ENCODE measurements at regions not wholly inside any gene's neighbourhood (a gene's known extent, or its start where the extent isn't known, plus 50 kb on each side); places are given as distances from the start of the nearest gene placed in this dataset.

GRCh38 chr2:145666552-145666951, 1146.6 kb upstream of the ZEB2 start:
- no peaks in the 10 kb centered on the region for H3K4me1 ChIP-seq (ENCODE audit: control insufficient read depth, insufficient read depth, low read length)
- H3K36me3 ChIP-seq (ENCODE audit: control insufficient read depth, insufficient read depth, low read length) = no peaks in the 10 kb centered on the region
- no peaks in the 10 kb centered on the region for H3K9me3 ChIP-seq (replicated peaks; ENCODE audit: control insufficient read depth, low read depth, low read length)
- no peak for DNase-seq
- no peaks in the 10 kb centered on the region for H3K27me3 ChIP-seq (ENCODE audit: control insufficient read depth, insufficient read depth, low read length)
- WGBS (ENCODE audit: insufficient coverage) = 80% methylated on average over 1 of the region's 3 CpGs
- H3K27ac ChIP-seq (ENCODE audit: low read length) = no peak overlapping the region
- no peak overlapping the region for H3K4me3 ChIP-seq (ENCODE audit: low read length)

- WGBS (ENCODE audit: insufficient coverage) = no CpG with 5 or more reads among the region's 3 CpGs
- no peaks in the 10 kb centered on the region for H3K36me3 ChIP-seq (ENCODE audit: control insufficient read depth, insufficient read depth, low read length)
- no peak overlapping the region for H3K4me3 ChIP-seq (ENCODE audit: low read length)
- no peak overlapping the region for H3K27ac ChIP-seq (ENCODE audit: low read length)
- DNase-seq = no peak
- no peaks in the 10 kb centered on the region for H3K9me3 ChIP-seq (replicated peaks; ENCODE audit: control insufficient read depth, low read depth, low read length)
- H3K4me1 ChIP-seq (ENCODE audit: control insufficient read depth, insufficient read depth, low read length) = no peaks in the 10 kb centered on the region
- no peaks in the 10 kb centered on the region for H3K27me3 ChIP-seq (ENCODE audit: control insufficient read depth, insufficient read depth, low read length)
These were observed 1137.3 kb upstream of the ZEB2 start for GRCh38 chr2:145657265-145657664.

- DNase-seq = no peak
- Histone ChIP-seq H3K27ac (ENCODE audit: low read length) (no peak overlapping the region), H3K27me3 (ENCODE audit: control insufficient read depth, insufficient read depth, low read length) (no peaks in the 10 kb centered on the region), H3K4me1 (ENCODE audit: control insufficient read depth, insufficient read depth, low read length) (no peaks in the 10 kb centered on the region), H3K4me3 (ENCODE audit: low read length) (no peak overlapping the region), H3K36me3 (ENCODE audit: control insufficient read depth, insufficient read depth, low read length) (no peaks in the 10 kb centered on the region), H3K9me3 (replicated peaks; ENCODE audit: control insufficient read depth, low read depth, low read length) (no peaks in the 10 kb centered on the region)
- WGBS (ENCODE audit: insufficient coverage) = no CpG with 5 or more reads among the region's 5 CpGs
These were observed 1135.3 kb upstream of the ZEB2 start for GRCh38 chr2:145655165-145655765.

- Histone ChIP-seq H3K36me3 (ENCODE audit: control insufficient read depth, insufficient read depth, low read length) (no peaks in the 10 kb centered on the region), H3K27me3 (ENCODE audit: control insufficient read depth, insufficient read depth, low read length) (no peaks in the 10 kb centered on the region), H3K4me3 (ENCODE audit: low read length) (no peak overlapping the region), H3K9me3 (replicated peaks; ENCODE audit: control insufficient read depth, low read depth, low read length) (no peaks in the 10 kb centered on the region), H3K4me1 (ENCODE audit: control insufficient read depth, insufficient read depth, low read length) (no peaks in the 10 kb centered on the region), H3K27ac (ENCODE audit: low read length) (no peak overlapping the region)
- DNase-seq = no peak
- 40% methylated on average over 1 of the region's 3 CpGs for WGBS (ENCODE audit: insufficient coverage)
These were observed 1134.8 kb upstream of the ZEB2 start for GRCh38 chr2:145654746-145655145.

GRCh38 chr2:145654156-145654555, 1134.2 kb upstream of the ZEB2 start:
- no CpG with 5 or more reads among the region's 2 CpGs for WGBS (ENCODE audit: insufficient coverage)
- H3K27ac ChIP-seq (ENCODE audit: low read length) = no peak overlapping the region
- DNase-seq = no peak
- H3K36me3 ChIP-seq (ENCODE audit: control insufficient read depth, insufficient read depth, low read length) = no peaks in the 10 kb centered on the region
- no peaks in the 10 kb centered on the region for H3K27me3 ChIP-seq (ENCODE audit: control insufficient read depth, insufficient read depth, low read length)
- H3K4me3 ChIP-seq (ENCODE audit: low read length) = no peak overlapping the region
- no peaks in the 10 kb centered on the region for H3K9me3 ChIP-seq (replicated peaks; ENCODE audit: control insufficient read depth, low read depth, low read length)
- no peaks in the 10 kb centered on the region for H3K4me1 ChIP-seq (ENCODE audit: control insufficient read depth, insufficient read depth, low read length)

- no peak for DNase-seq
- Histone ChIP-seq H3K9me3 (replicated peaks; ENCODE audit: control insufficient read depth, low read depth, low read length) (no peaks in the 10 kb centered on the region), H3K36me3 (ENCODE audit: control insufficient read depth, insufficient read depth, low read length) (no peaks in the 10 kb centered on the region), H3K27me3 (ENCODE audit: control insufficient read depth, insufficient read depth, low read length) (no peaks in the 10 kb centered on the region), H3K4me3 (ENCODE audit: low read length) (no peak overlapping the region), H3K4me1 (ENCODE audit: control insufficient read depth, insufficient read depth, low read length) (no peaks in the 10 kb centered on the region), H3K27ac (ENCODE audit: low read length) (no peak overlapping the region)
These were observed 1133.6 kb upstream of the ZEB2 start for GRCh38 chr2:145653553-145653952.

GRCh38 chr2:145652571-145653545, 1132.9 kb upstream of the ZEB2 start:
- no peaks in the 10 kb centered on the region for H3K9me3 ChIP-seq (replicated peaks; ENCODE audit: control insufficient read depth, low read depth, low read length)
- H3K4me1 ChIP-seq (ENCODE audit: control insufficient read depth, insufficient read depth, low read length) = no peaks in the 10 kb centered on the region
- H3K36me3 ChIP-seq (ENCODE audit: control insufficient read depth, insufficient read depth, low read length) = no peaks in the 10 kb centered on the region
- H3K4me3 ChIP-seq (ENCODE audit: low read length) = no peak overlapping the region
- H3K27me3 ChIP-seq (ENCODE audit: control insufficient read depth, insufficient read depth, low read length) = no peaks in the 10 kb centered on the region
- WGBS (ENCODE audit: insufficient coverage) = 21% methylated on average over 2 of the region's 7 CpGs
- H3K27ac ChIP-seq (ENCODE audit: low read length) = no peak overlapping the region
- DNase-seq = peak; percentile 64

GRCh38 chr2:145652036-145652435, 1132.1 kb upstream of the ZEB2 start:
- no peak overlapping the region for H3K4me3 ChIP-seq (ENCODE audit: low read length)
- no CpG with 5 or more reads among the region's 2 CpGs for WGBS (ENCODE audit: insufficient coverage)
- no peaks in the 10 kb centered on the region for H3K4me1 ChIP-seq (ENCODE audit: control insufficient read depth, insufficient read depth, low read length)
- no peaks in the 10 kb centered on the region for H3K27me3 ChIP-seq (ENCODE audit: control insufficient read depth, insufficient read depth, low read length)
- no peaks in the 10 kb centered on the region for H3K9me3 ChIP-seq (replicated peaks; ENCODE audit: control insufficient read depth, low read depth, low read length)
- peak; percentile 17 for DNase-seq
- no peak overlapping the region for H3K27ac ChIP-seq (ENCODE audit: low read length)
- H3K36me3 ChIP-seq (ENCODE audit: control insufficient read depth, insufficient read depth, low read length) = no peaks in the 10 kb centered on the region

- H3K27ac ChIP-seq (ENCODE audit: low read length) = no peak overlapping the region
- H3K4me3 ChIP-seq (ENCODE audit: low read length) = no peak overlapping the region
- no peaks in the 10 kb centered on the region for H3K9me3 ChIP-seq (replicated peaks; ENCODE audit: control insufficient read depth, low read depth, low read length)
- H3K27me3 ChIP-seq (ENCODE audit: control insufficient read depth, insufficient read depth, low read length) = no peaks in the 10 kb centered on the region
- no peaks in the 10 kb centered on the region for H3K36me3 ChIP-seq (ENCODE audit: control insufficient read depth, insufficient read depth, low read length)
- no peak for DNase-seq
- no peaks in the 10 kb centered on the region for H3K4me1 ChIP-seq (ENCODE audit: control insufficient read depth, insufficient read depth, low read length)
These were observed 1130.3 kb upstream of the ZEB2 start for GRCh38 chr2:145650226-145650625.

GRCh38 chr2:145649061-145649460, 1129.1 kb upstream of the ZEB2 start:
- no peaks in the 10 kb centered on the region for H3K27me3 ChIP-seq (ENCODE audit: control insufficient read depth, insufficient read depth, low read length)
- no CpG with 5 or more reads among the region's 4 CpGs for WGBS (ENCODE audit: insufficient coverage)
- no peaks in the 10 kb centered on the region for H3K9me3 ChIP-seq (replicated peaks; ENCODE audit: control insufficient read depth, low read depth, low read length)
- H3K27ac ChIP-seq (ENCODE audit: low read length) = no peak overlapping the region
- no peak overlapping the region for H3K4me3 ChIP-seq (ENCODE audit: low read length)
- no peaks in the 10 kb centered on the region for H3K36me3 ChIP-seq (ENCODE audit: control insufficient read depth, insufficient read depth, low read length)
- no peak for DNase-seq
- H3K4me1 ChIP-seq (ENCODE audit: control insufficient read depth, insufficient read depth, low read length) = no peaks in the 10 kb centered on the region

Data from muscle of leg (tissue), 3 donors.